Endothelial cell of umbilical vein (primary cell): ENCODE measurements at regions not wholly inside any gene's neighbourhood (a gene's known extent, or its start where the extent isn't known, plus 50 kb on each side); places are given as distances from the start of the nearest gene placed in this dataset.

Experiments used
- BruUV-seq: library from RNA; stranded (reverse); fragments of 400-500 nt; replicated peaks from 2 replicates; lab custom pipeline; 2021; lab: Mats Ljungman, UMichigan
- CTCF ChIA-PET: fragments of 300-600, 350-600 bp; sonication (Branson Sonifier 250); formaldehyde crosslinking; loops from one replicate; lab custom pipeline; 2021; ENCODE audit warnings: antibody characterized with exemption, inconsistent platforms; lab: Charles Lee
- POLR2A ChIA-PET: fragments of 300-600, 350-600 bp; sonication (Branson Sonifier 250); formaldehyde crosslinking; loops from one replicate; lab custom pipeline; 2021; ENCODE audit warnings: antibody characterized with exemption, inconsistent platforms; lab: Charles Lee
- DNase-seq: peaks from one replicate; pipeline ENCODE4 v3.0.0-alpha.2; 2011; ENCODE audit warnings: low read depth, low spot score
- FAIRE-seq: peaks from 2 replicates; lab custom pipeline; 2011; peaks lifted over from hg19 to GRCh38; lab: Jason Lieb, UNC
- H2AFZ ChIP-seq: 2 replicates; pipeline ENCODE4 v1.6.0; 2012; ENCODE audit warnings: low read depth, low read length, control low read depth, inconsistent platforms
- H3K27ac ChIP-seq: 2 replicates; pipeline ENCODE4 v1.5.1; 2011; ENCODE audit warnings: low read depth, mild to moderate bottlenecking, control low read depth, low read length, moderate library complexity; ENCODE audit not compliant: insufficient read depth
- H3K27me3 ChIP-seq, 2 experiments: 2 replicates each; pipeline versions ENCODE4 v1.6.0 to v1.6.1; 2011; ENCODE audit warnings: low read length in 2 of 2, mixed read lengths in 1 of 2; ENCODE audit not compliant: control insufficient read depth in 2 of 2, insufficient read depth in 2 of 2
- H3K36me3 ChIP-seq, 2 experiments: 2 replicates in 1 of 2; 3 replicates in 1 of 2; pipeline ENCODE4 v1.5.1; 2011; ENCODE audit warnings: low read length in 2 of 2, mild to moderate bottlenecking in 1 of 2, moderate library complexity in 1 of 2; ENCODE audit not compliant: control insufficient read depth in 2 of 2, insufficient read depth in 2 of 2; ENCODE audit errors: extremely low read depth in 1 of 2
- H3K4me1 ChIP-seq: 3 replicates; pipeline ENCODE4 v1.5.1; 2011; ENCODE audit warnings: mild to moderate bottlenecking, low read length; ENCODE audit not compliant: control insufficient read depth, insufficient read depth; ENCODE audit errors: extremely low read depth
- H3K4me2 ChIP-seq: 2 replicates; pipeline ENCODE4 v1.6.1; 2011; ENCODE audit warnings: low read length, control low read depth, mixed read lengths; ENCODE audit not compliant: insufficient read depth
- H3K4me3 ChIP-seq, 3 experiments: fragments of 200-600 bp in 1 of 3; sonication (generic), shearing (Covaris generic) in 1 of 3; replicated peaks in 1 of 3; 2 replicates each; pipeline ENCODE4 v1.5.1; 2011 to 2016; ENCODE audit warnings: control low read depth in 3 of 3, low read length in 3 of 3, mild to moderate bottlenecking in 2 of 3, inconsistent platforms in 1 of 3, low read depth in 1 of 3, moderate library complexity in 1 of 3; ENCODE audit not compliant: insufficient read depth in 1 of 3
- H3K79me2 ChIP-seq: 2 replicates; pipeline ENCODE4 v1.6.0; 2012; ENCODE audit warnings: low read length, inconsistent platforms; ENCODE audit not compliant: control insufficient read depth, insufficient read depth
- H3K9ac ChIP-seq: replicated peaks from 2 replicates; pipeline ENCODE3; 2011; ENCODE audit warnings: low read length, control low read depth; ENCODE audit not compliant: insufficient read depth; ENCODE audit errors: extremely low read depth
- H3K9me1 ChIP-seq: replicated peaks from 3 replicates; pipeline ENCODE4 v1.6.0; 2011; ENCODE audit warnings: mild to moderate bottlenecking, low read length; ENCODE audit not compliant: control insufficient read depth, insufficient read depth; ENCODE audit errors: extremely low read depth
- H3K9me3 ChIP-seq: replicated peaks from 2 replicates; pipeline ENCODE4 v1.5.1; 2012; ENCODE audit warnings: low read length, inconsistent platforms; ENCODE audit not compliant: control insufficient read depth, insufficient read depth
- H4K20me1 ChIP-seq: replicated peaks from 2 replicates; pipeline ENCODE3; 2011; ENCODE audit warnings: mild to moderate bottlenecking, low read length; ENCODE audit not compliant: control insufficient read depth, insufficient read depth; ENCODE audit errors: extremely low read depth
- CTCF ChIP-seq, 2 donors: IDR thresholded peaks; 1 replicate in 1 of 2; 2 replicates in 1 of 2; pipeline ENCODE4 v1.5.1; 2011; ENCODE audit warnings: low read length in 2 of 2, mild to moderate bottlenecking in 2 of 2, moderate library complexity in 2 of 2, control low read depth in 1 of 2, inconsistent platforms in 1 of 2, low read depth in 1 of 2; ENCODE audit not compliant: insufficient read depth in 1 of 2; ENCODE audit errors: extremely low read depth in 1 of 2
- EZH2 ChIP-seq: IDR thresholded peaks from 2 replicates; pipeline ENCODE4 v1.6.1; 2012; ENCODE audit warnings: borderline replicate concordance, low read depth, mild to moderate bottlenecking, moderate library complexity, low read length, inconsistent platforms; ENCODE audit not compliant: severe bottlenecking
- FOS ChIP-seq: IDR thresholded peaks from 2 replicates; pipeline ENCODE4 v1.6.1; 2011; ENCODE audit warnings: mild to moderate bottlenecking, low read length, moderate library complexity, borderline replicate concordance; ENCODE audit not compliant: insufficient read depth
- GATA2 ChIP-seq: IDR thresholded peaks from 2 replicates; pipeline ENCODE4 v1.7.0; 2011; ENCODE audit warnings: low read depth, mild to moderate bottlenecking, moderate library complexity, mixed read lengths, low read length; ENCODE audit not compliant: insufficient read length, insufficient read depth
- JUN ChIP-seq: IDR thresholded peaks from 2 replicates; pipeline ENCODE4 v1.6.1; 2011; ENCODE audit warnings: borderline replicate concordance, low read depth; ENCODE audit not compliant: insufficient read length, insufficient read depth
- MAX ChIP-seq: IDR thresholded peaks from 2 replicates; pipeline ENCODE4 v1.6.1; 2011; ENCODE audit not compliant: insufficient read depth, insufficient read length
- MYC ChIP-seq: IDR thresholded peaks from one replicate; pipeline ENCODE4 v1.6.1; 2011; ENCODE audit warnings: mild to moderate bottlenecking, low read depth, low read length
- POLR2A ChIP-seq: IDR thresholded peaks from 2 replicates; pipeline ENCODE4 v1.6.1; 2012; ENCODE audit warnings: low read depth, mild to moderate bottlenecking, control low read depth, low read length
- POLR2AphosphoS5 ChIP-seq: IDR thresholded peaks from 2 replicates; pipeline ENCODE4 v1.6.1; 2012; ENCODE audit warnings: low read depth, mild to moderate bottlenecking, control low read depth, low read length, moderate library complexity; ENCODE audit not compliant: insufficient read depth
- dilution Hi-C: fragments of 300-500 bp; cut with MboI; formaldehyde crosslinking; loops from one replicate; pipeline ENCODE4 v1.15.0; 2019; ENCODE audit warnings: low sequenced_read_pairs; ENCODE audit not compliant: extremely low pct_ligation_motif_present
- intact Hi-C: fragments of 100-400 bp; cut with micrococcal nuclease; formaldehyde crosslinking; loops from one replicate; pipeline ENCODE4 v1.10.0; 2022

- Histone ChIP-seq H3K4me2 (no peak overlapping the region), H2AFZ (no peak overlapping the region), H3K36me3 (no peaks in the 10 kb centered on the region), H3K9me1 (no peaks in the 10 kb centered on the region), H3K4me1 (no peaks in the 10 kb centered on the region), H3K27ac (no peak overlapping the region), H3K9ac (no peak overlapping the region), H3K4me3 (no peak overlapping the region), H3K27me3 (no peaks in the 10 kb centered on the region), H3K9me3 (no peaks in the 10 kb centered on the region), H3K79me2 (no peaks in the 10 kb centered on the region), H4K20me1 (no peaks in the 10 kb centered on the region)
- dilution Hi-C loops = no loop called here
- TF ChIP-seq CTCF (IDR thresholded peaks at IDR 0.05; ENCODE audit: extremely low read depth in 1 of 2, insufficient read depth in 1 of 2, low read depth in 1 of 2, low read length in 2 of 2) = no peak
- TF ChIP-seq MYC = no peak
- TF ChIP-seq POLR2AphosphoS5 = no peak
- TF ChIP-seq EZH2 = no peak
- no peak for TF ChIP-seq POLR2A
- TF ChIP-seq JUN = no peak
- intact Hi-C loops = no loop called here
- POLR2A ChIA-PET = no interaction called here
- DNase-seq = no peak
- CTCF ChIA-PET = no interaction called here
- BruUV-seq = no TSS peak
- FAIRE-seq = no peak
Measured at GRCh38 chr20:52775786-52776185, 196.4 kb upstream of the TSHZ2 start.

GRCh38 chr20:52768694-52769093 lies 203.5 kb upstream of the TSHZ2 start:
- Histone ChIP-seq H3K9me3 (no peaks in the 10 kb centered on the region), H3K4me1 (no peaks in the 10 kb centered on the region), H3K9me1 (no peaks in the 10 kb centered on the region), H3K4me3 (no peak overlapping the region), H2AFZ (no peak overlapping the region), H4K20me1 (no peaks in the 10 kb centered on the region), H3K4me2 (no peak overlapping the region), H3K36me3 (no peaks in the 10 kb centered on the region), H3K27me3 (no peaks in the 10 kb centered on the region), H3K9ac (no peak overlapping the region), H3K79me2 (no peaks in the 10 kb centered on the region), H3K27ac (no peak overlapping the region)
- TF ChIP-seq FOS = no peak
- no peak for TF ChIP-seq CTCF (IDR thresholded peaks at IDR 0.05; ENCODE audit: extremely low read depth in 1 of 2, insufficient read depth in 1 of 2, low read depth in 1 of 2, low read length in 2 of 2)
- no peak for TF ChIP-seq MAX
- TF ChIP-seq POLR2A = no peak
- no peak for TF ChIP-seq JUN
- TF ChIP-seq GATA2 = no peak
- no peak for TF ChIP-seq EZH2
- TF ChIP-seq MYC = no peak
- DNase-seq (no peak), FAIRE-seq (no peak)
- POLR2A ChIA-PET = no interaction called here
- dilution Hi-C loops = no loop called here
- intact Hi-C loops = loop anchor here (10.0 kb wide), 1 partner anchor 56 kb away; no protein-coding TSS in a partner anchor
- no TSS peak for BruUV-seq
- CTCF ChIA-PET = no interaction called here
